Neural cell (in vitro differentiated cells): ENCODE measurements at regions not wholly inside any gene's neighbourhood (a gene's known extent, or its start where the extent isn't known, plus 50 kb on each side); places are given as distances from the start of the nearest gene placed in this dataset.
A peak's percentile ranks its signal among the peaks of the same experiment; 100 is the strongest.

Source experiments
- H2AFZ ChIP-seq: fragments of 200-600, 300-800 bp; sonication (generic), shearing (Covaris generic); 2 replicates; pipeline ENCODE4 v1.6.0; 2014; ENCODE audit warnings: low read depth, mild to moderate bottlenecking, antibody characterized with exemption, low read length, moderate library complexity
- H3F3A ChIP-seq: fragments of 200-600 bp; shearing (Covaris generic); 2 replicates; pipeline ENCODE4 v1.6.1; 2016; ENCODE audit warnings: mild to moderate bottlenecking, moderate library complexity, mixed read lengths, antibody characterized with exemption, low read length; ENCODE audit not compliant: insufficient read depth, poor library complexity, severe bottlenecking
- H3K27ac ChIP-seq: fragments of 200-600, 300-800 bp; sonication (generic), shearing (Covaris generic); 2 replicates; pipeline ENCODE4 v1.5.1; 2014; ENCODE audit warnings: mild to moderate bottlenecking, low read length, moderate library complexity
- H3K27me3 ChIP-seq: fragments of 300-800, 200-600 bp; sonication (generic), shearing (Covaris generic); 2 replicates; pipeline ENCODE4 v1.6.0; 2014; ENCODE audit warnings: mild to moderate bottlenecking, low read depth, low read length, moderate library complexity; ENCODE audit not compliant: insufficient read depth
- H3K36me3 ChIP-seq: fragments of 300-800, 200-600 bp; sonication (generic), shearing (Covaris generic); 2 replicates; pipeline ENCODE4 v1.5.1; 2014; ENCODE audit warnings: mild to moderate bottlenecking, antibody characterized with exemption, low read length, moderate library complexity; ENCODE audit not compliant: insufficient read depth
- H3K4me2 ChIP-seq: fragments of 300-800, 200-600 bp; sonication (generic), shearing (Covaris generic); 2 replicates; pipeline ENCODE4 v1.6.0; 2014; ENCODE audit warnings: mild to moderate bottlenecking, low read length
- H3K4me3 ChIP-seq: fragments of 300-800, 200-600 bp; sonication (generic), shearing (Covaris generic); 2 replicates; pipeline ENCODE4 v1.5.1; 2014; ENCODE audit warnings: mild to moderate bottlenecking, low read length, moderate library complexity
- H3K79me2 ChIP-seq: fragments of 200-600 bp; shearing (Covaris generic); replicated peaks from 2 replicates; pipeline ENCODE4 v1.6.0; 2014; ENCODE audit warnings: mild to moderate bottlenecking, low read length, moderate library complexity; ENCODE audit not compliant: insufficient read depth
- H3K9ac ChIP-seq: fragments of 300-800, 200-600 bp; sonication (generic), shearing (Covaris generic); 2 replicates; pipeline ENCODE4 v1.6.1; 2016; ENCODE audit warnings: mild to moderate bottlenecking, low read length, mixed read lengths
- H3K9me2 ChIP-seq: fragments of 200-600 bp; shearing (Covaris generic); 2 replicates; pipeline ENCODE4 v1.6.1; 2016; ENCODE audit warnings: mild to moderate bottlenecking, low read length, mixed read lengths; ENCODE audit not compliant: insufficient read depth
- H3K9me3 ChIP-seq: fragments of 200-600, 300-800 bp; sonication (generic), shearing (Covaris generic); 2 replicates; pipeline ENCODE4 v1.6.1; 2016; ENCODE audit warnings: mild to moderate bottlenecking, mixed run types, low read length, moderate library complexity, mixed read lengths
- H4K20me1 ChIP-seq: fragments of 200-600 bp; shearing (Covaris generic); 2 replicates; pipeline ENCODE4 v1.6.1; 2016; ENCODE audit warnings: mild to moderate bottlenecking, mixed run types; ENCODE audit not compliant: insufficient read depth
- EP300 ChIP-seq: fragments of 450-650 bp; conservative IDR thresholded peaks from 2 replicates; pipeline ENCODE4 v1.6.1; 2014; ENCODE audit warnings: antibody characterized with exemption, mild to moderate bottlenecking, moderate library complexity; ENCODE audit not compliant: poor library complexity, severe bottlenecking
- EZH2 ChIP-seq: fragments of 200-600, 300-800 bp; shearing (Covaris generic), sonication (generic); IDR thresholded peaks from 2 replicates; pipeline ENCODE4 v1.6.1; 2014; ENCODE audit warnings: antibody characterized with exemption, low read length, borderline replicate concordance, mild to moderate bottlenecking; ENCODE audit not compliant: insufficient read depth, poor library complexity, severe bottlenecking
- MXI1 ChIP-seq: fragments of 450-650 bp; conservative IDR thresholded peaks from 2 replicates; pipeline ENCODE4 v1.6.1; 2014; ENCODE audit warnings: antibody characterized with exemption, mild to moderate bottlenecking; ENCODE audit not compliant: poor library complexity, severe bottlenecking
- POLR2AphosphoS5 ChIP-seq: IDR thresholded peaks from 2 replicates; pipeline ENCODE4 v1.6.1; 2012
- RAD21 ChIP-seq: fragments of 450-650 bp; conservative IDR thresholded peaks from 2 replicates; pipeline ENCODE4 v1.6.1; 2014; ENCODE audit warnings: antibody characterized with exemption, mild to moderate bottlenecking, moderate library complexity
- SMC3 ChIP-seq: fragments of 450-650 bp; conservative IDR thresholded peaks from 2 replicates; pipeline ENCODE4 v1.6.1; 2014; ENCODE audit warnings: antibody characterized with exemption, mild to moderate bottlenecking, moderate library complexity; ENCODE audit not compliant: poor library complexity
- TAF1 ChIP-seq: IDR thresholded peaks from 2 replicates; pipeline ENCODE4 v1.6.1; 2012; ENCODE audit warnings: low read depth
- TF ChIP-seq, protein P1 (sequence below): fragments of 450-650 bp; IDR thresholded peaks from 2 replicates; pipeline ENCODE4 v1.5.1; 2014; ENCODE audit warnings: antibody characterized with exemption, mild to moderate bottlenecking, moderate library complexity; ENCODE audit not compliant: poor library complexity, severe bottlenecking
- TF ChIP-seq, protein P2 (sequence below): IDR thresholded peaks from 2 replicates; pipeline ENCODE4 v1.6.1; 2012; ENCODE audit warnings: borderline replicate concordance

DNA sequence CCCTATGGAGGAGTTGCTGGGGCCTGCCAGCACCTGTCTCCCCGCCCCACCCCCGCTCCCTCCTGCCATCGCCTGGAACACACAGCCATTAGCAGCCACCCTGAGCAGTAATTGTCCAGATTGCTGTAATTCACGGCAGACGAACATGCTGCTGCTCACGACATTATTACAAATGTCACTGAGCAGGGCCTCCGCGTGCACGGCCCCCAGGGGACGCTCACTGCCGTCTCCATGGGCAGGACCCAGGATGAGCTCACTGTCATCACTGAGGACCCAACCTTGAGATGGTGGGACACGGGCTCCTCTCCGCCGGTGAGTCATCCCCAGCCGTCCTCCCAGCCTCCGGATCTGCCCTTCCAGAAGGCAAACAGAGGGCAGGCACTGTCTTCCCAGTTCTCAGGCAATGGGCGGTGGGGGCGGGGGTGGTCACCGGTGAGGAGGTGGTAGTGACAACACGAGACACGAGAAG, 100.4 kb downstream of the RFLNA start:
- Histone ChIP-seq H3F3A (peaks cover 3% of the 10 kb centered on the region), H3K9ac (peak overlapping the region; percentile 47), H4K20me1 (no peaks in the 10 kb centered on the region), H3K4me3 (peak overlapping the region; percentile 48), H3K79me2 (no peaks in the 10 kb centered on the region), H3K27ac (peak overlapping the region; percentile 78), H3K27me3 (no peaks in the 10 kb centered on the region), H3K4me2 (no peak overlapping the region), H3K9me3 (no peaks in the 10 kb centered on the region), H3K36me3 (no peaks in the 10 kb centered on the region), H3K9me2 (no peaks in the 10 kb centered on the region), H2AFZ (no peak overlapping the region)
- peak; percentile 51 for TF ChIP-seq SMC3
- peak; percentile 53 for TF ChIP-seq RAD21
- no peak for TF ChIP-seq MXI1
- TF ChIP-seq, protein P1, sequence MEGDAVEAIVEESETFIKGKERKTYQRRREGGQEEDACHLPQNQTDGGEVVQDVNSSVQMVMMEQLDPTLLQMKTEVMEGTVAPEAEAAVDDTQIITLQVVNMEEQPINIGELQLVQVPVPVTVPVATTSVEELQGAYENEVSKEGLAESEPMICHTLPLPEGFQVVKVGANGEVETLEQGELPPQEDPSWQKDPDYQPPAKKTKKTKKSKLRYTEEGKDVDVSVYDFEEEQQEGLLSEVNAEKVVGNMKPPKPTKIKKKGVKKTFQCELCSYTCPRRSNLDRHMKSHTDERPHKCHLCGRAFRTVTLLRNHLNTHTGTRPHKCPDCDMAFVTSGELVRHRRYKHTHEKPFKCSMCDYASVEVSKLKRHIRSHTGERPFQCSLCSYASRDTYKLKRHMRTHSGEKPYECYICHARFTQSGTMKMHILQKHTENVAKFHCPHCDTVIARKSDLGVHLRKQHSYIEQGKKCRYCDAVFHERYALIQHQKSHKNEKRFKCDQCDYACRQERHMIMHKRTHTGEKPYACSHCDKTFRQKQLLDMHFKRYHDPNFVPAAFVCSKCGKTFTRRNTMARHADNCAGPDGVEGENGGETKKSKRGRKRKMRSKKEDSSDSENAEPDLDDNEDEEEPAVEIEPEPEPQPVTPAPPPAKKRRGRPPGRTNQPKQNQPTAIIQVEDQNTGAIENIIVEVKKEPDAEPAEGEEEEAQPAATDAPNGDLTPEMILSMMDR, result peak; percentile 45
- TF ChIP-seq, protein P2, sequence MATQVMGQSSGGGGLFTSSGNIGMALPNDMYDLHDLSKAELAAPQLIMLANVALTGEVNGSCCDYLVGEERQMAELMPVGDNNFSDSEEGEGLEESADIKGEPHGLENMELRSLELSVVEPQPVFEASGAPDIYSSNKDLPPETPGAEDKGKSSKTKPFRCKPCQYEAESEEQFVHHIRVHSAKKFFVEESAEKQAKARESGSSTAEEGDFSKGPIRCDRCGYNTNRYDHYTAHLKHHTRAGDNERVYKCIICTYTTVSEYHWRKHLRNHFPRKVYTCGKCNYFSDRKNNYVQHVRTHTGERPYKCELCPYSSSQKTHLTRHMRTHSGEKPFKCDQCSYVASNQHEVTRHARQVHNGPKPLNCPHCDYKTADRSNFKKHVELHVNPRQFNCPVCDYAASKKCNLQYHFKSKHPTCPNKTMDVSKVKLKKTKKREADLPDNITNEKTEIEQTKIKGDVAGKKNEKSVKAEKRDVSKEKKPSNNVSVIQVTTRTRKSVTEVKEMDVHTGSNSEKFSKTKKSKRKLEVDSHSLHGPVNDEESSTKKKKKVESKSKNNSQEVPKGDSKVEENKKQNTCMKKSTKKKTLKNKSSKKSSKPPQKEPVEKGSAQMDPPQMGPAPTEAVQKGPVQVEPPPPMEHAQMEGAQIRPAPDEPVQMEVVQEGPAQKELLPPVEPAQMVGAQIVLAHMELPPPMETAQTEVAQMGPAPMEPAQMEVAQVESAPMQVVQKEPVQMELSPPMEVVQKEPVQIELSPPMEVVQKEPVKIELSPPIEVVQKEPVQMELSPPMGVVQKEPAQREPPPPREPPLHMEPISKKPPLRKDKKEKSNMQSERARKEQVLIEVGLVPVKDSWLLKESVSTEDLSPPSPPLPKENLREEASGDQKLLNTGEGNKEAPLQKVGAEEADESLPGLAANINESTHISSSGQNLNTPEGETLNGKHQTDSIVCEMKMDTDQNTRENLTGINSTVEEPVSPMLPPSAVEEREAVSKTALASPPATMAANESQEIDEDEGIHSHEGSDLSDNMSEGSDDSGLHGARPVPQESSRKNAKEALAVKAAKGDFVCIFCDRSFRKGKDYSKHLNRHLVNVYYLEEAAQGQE, result peak; percentile 4
- peak; percentile 63 for TF ChIP-seq EP300
- TF ChIP-seq POLR2AphosphoS5, result peak; percentile 75
- TF ChIP-seq EZH2, result no peak
- TF ChIP-seq TAF1, result no peak

DNA sequence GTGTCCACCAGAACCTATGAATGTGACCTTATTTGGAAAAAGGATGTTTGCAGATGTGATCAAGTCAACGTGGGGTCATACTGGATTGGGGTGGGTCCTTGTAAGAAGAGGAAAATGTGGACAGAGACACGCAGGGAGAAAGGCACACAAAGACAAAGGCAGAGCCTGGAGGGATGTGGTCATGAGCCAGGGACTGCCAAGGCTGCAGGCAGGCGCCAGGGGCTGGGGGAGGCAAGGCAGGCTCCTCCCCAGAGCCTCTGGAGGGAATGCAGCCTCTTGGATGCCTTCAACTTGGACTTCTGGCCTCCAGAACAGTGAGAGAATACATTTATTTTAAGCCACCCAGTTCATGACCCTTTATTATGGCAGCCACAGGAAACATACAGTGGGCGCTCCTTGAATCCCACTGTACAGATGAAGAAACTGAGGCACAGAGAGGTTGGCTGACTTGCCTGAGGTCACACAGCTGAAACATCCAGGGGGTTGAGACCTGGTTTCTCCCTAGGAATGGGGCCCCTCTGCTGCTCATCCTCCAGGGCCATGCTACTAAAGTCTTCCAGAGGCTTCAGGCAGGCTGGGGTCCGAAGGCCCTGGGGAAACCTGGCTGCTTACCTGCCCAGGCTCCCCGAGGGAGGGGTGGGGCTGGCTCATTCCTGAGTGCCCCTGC, 99.7 kb downstream of the RFLNA start:
- no peaks in the 10 kb centered on the region for H3K9me2 ChIP-seq
- TF ChIP-seq POLR2AphosphoS5 (no peak), MXI1 (no peak), RAD21 (no peak), EZH2 (no peak), SMC3 (no peak), EP300 (no peak), TAF1 (no peak)
- TF ChIP-seq, protein P2, result no peak
- TF ChIP-seq, protein P1, result no peak
- no peaks in the 10 kb centered on the region for H4K20me1 ChIP-seq
- H3K36me3 ChIP-seq, result no peaks in the 10 kb centered on the region
- H2AFZ ChIP-seq, result no peak overlapping the region
- H3K4me2 ChIP-seq, result peak overlapping the region; percentile 25
- H3K79me2 ChIP-seq, result no peaks in the 10 kb centered on the region
- no peaks in the 10 kb centered on the region for H3K9me3 ChIP-seq
- H3K27ac ChIP-seq, result peak overlapping the region; percentile 78
- peaks cover 3% of the 10 kb centered on the region for H3F3A ChIP-seq
- H3K4me3 ChIP-seq, result peak overlapping the region; percentile 48
- no peaks in the 10 kb centered on the region for H3K27me3 ChIP-seq
- peak overlapping the region; percentile 47 for H3K9ac ChIP-seq
